AG08396 (cell line): ENCODE measurements at regions not wholly inside any gene's neighbourhood (a gene's known extent, or its start where the extent isn't known, plus 50 kb on each side); places are given as distances from the start of the nearest gene placed in this dataset.
"Not testable (repeated sequence)": the region's sequence is repeated elsewhere in the genome, so short reads cannot be mapped to it uniquely, and the experiment has no call there.

Experiments used
- DNase-seq: peaks from one replicate; pipeline ENCODE4 v3.0.0; 2012; ENCODE audit warnings: low spot score, mixed read lengths

GRCh38 chr3:177394231-177395024, 197.1 kb upstream of the TBL1XR1 start:
- DNase-seq, result not testable (repeated sequence)

- DNase-seq, result no peak
Measured at GRCh38 chr3:177396733-177397132, 199.5 kb upstream of the TBL1XR1 start.

GRCh38 chr3:177401375-177401774, 204.1 kb upstream of the TBL1XR1 start:
- no peak for DNase-seq

GRCh38 chr3:177402533-177402932, 205.3 kb upstream of the TBL1XR1 start:
- no peak for DNase-seq

GRCh38 chr3:177405191-177405672, 207.9 kb upstream of the TBL1XR1 start:
- no peak for DNase-seq

- DNase-seq, result no peak
Measured at GRCh38 chr3:177410730-177411129, 213.4 kb upstream of the TBL1XR1 start.

- DNase-seq, result no peak
Measured at GRCh38 chr3:177411201-177411600, 213.9 kb upstream of the TBL1XR1 start.

- DNase-seq, result not testable (repeated sequence)
Measured at GRCh38 chr3:177412677-177413170, 215.4 kb upstream of the TBL1XR1 start.

GRCh38 chr3:177414093-177414492, 216.8 kb upstream of the TBL1XR1 start:
- no peak for DNase-seq

GRCh38 chr3:177418787-177419186, 221.5 kb upstream of the TBL1XR1 start:
- DNase-seq, result no peak

GRCh38 chr3:177419904-177420601, 222.8 kb upstream of the TBL1XR1 start:
- DNase-seq, result no peak

GRCh38 chr3:177420651-177421480, 223.6 kb upstream of the TBL1XR1 start:
- peak; percentile 44 for DNase-seq

- no peak for DNase-seq
Measured at GRCh38 chr3:177421481-177421785, 224.2 kb upstream of the TBL1XR1 start.

GRCh38 chr3:177424521-177424920, 227.2 kb upstream of the TBL1XR1 start:
- DNase-seq, result no peak

- DNase-seq, result no peak
Measured at GRCh38 chr3:177425042-177425441, 227.8 kb upstream of the TBL1XR1 start.

GRCh38 chr3:177426106-177426877, 229.0 kb upstream of the TBL1XR1 start:
- DNase-seq, result no peak

GRCh38 chr3:177426878-177427495, 229.7 kb upstream of the TBL1XR1 start:
- DNase-seq, result no peak

GRCh38 chr3:177427540-177427939, 230.3 kb upstream of the TBL1XR1 start:
- DNase-seq, result peak; percentile 50

GRCh38 chr3:177429079-177429478, 231.8 kb upstream of the TBL1XR1 start:
- no peak for DNase-seq

GRCh38 chr3:177429771-177430170, 232.5 kb upstream of the TBL1XR1 start:
- no peak for DNase-seq

- no peak for DNase-seq
Measured at GRCh38 chr3:177430653-177431052, 233.4 kb upstream of the TBL1XR1 start.
